DLD1 (cell line): ENCODE measurements at regions not wholly inside any gene's neighbourhood (a gene's known extent, or its start where the extent isn't known, plus 50 kb on each side); places are given as distances from the start of the nearest gene placed in this dataset.
"Not testable (repeated sequence)": the region's sequence is repeated elsewhere in the genome, so short reads cannot be mapped to it uniquely, and the experiment has no call there.

Source experiments
- in situ Hi-C: cut with HindIII; loops from 2 replicates; pipeline ENCODE4 v1.10.0; 2017; ENCODE audit warnings: low sequenced_read_pairs

GRCh38 chr14:51568366-51568765 is 83.3 kb upstream of the FRMD6 start:
- in situ Hi-C loops = no loop called here

GRCh38 chr14:51573607-51574006 is 78.1 kb upstream of the FRMD6 start:
- in situ Hi-C loops = no loop called here

- in situ Hi-C loops = no loop called here
Measured at GRCh38 chr14:51574009-51574408, 77.7 kb upstream of the FRMD6 start.

GRCh38 chr14:51575349-51576116 is 76.2 kb upstream of the FRMD6 start:
- in situ Hi-C loops = no loop called here

- in situ Hi-C loops = no loop called here
Measured at GRCh38 chr14:51576117-51576430, 75.6 kb upstream of the FRMD6 start.

- in situ Hi-C loops = no loop called here
Measured at GRCh38 chr14:51576879-51577278, 74.8 kb upstream of the FRMD6 start.

GRCh38 chr14:51578853-51579252 is 72.9 kb upstream of the FRMD6 start:
- in situ Hi-C loops = no loop called here

- in situ Hi-C loops = no loop called here
Measured at GRCh38 chr14:51581017-51581881, 70.5 kb upstream of the FRMD6 start.

GRCh38 chr14:51582437-51582836 is 69.3 kb upstream of the FRMD6 start:
- in situ Hi-C loops = no loop called here

GRCh38 chr14:51585055-51585454 is 66.7 kb upstream of the FRMD6 start:
- in situ Hi-C loops = no loop called here

GRCh38 chr14:51592836-51593235 is 58.9 kb upstream of the FRMD6 start:
- in situ Hi-C loops = no loop called here

GRCh38 chr14:51593397-51593796 is 58.3 kb upstream of the FRMD6 start:
- in situ Hi-C loops = no loop called here

- in situ Hi-C loops = no loop called here
Measured at GRCh38 chr14:51595881-51596455, 55.7 kb upstream of the FRMD6 start.

- in situ Hi-C loops = no loop called here
Measured at GRCh38 chr14:51596488-51597117, 55.1 kb upstream of the FRMD6 start.

GRCh38 chr14:51597261-51598001 is 54.3 kb upstream of the FRMD6 start:
- in situ Hi-C loops = no loop called here

GRCh38 chr14:51598924-51599600 is 52.6 kb upstream of the FRMD6 start:
- in situ Hi-C loops = not testable (repeated sequence)

- in situ Hi-C loops = no loop called here
Measured at GRCh38 chr14:51600658-51601057, 51.1 kb upstream of the FRMD6 start.
